HG03442 (cell line): ENCODE measurements at regions not wholly inside any gene's neighbourhood (a gene's known extent, or its start where the extent isn't known, plus 50 kb on each side); places are given as distances from the start of the nearest gene placed in this dataset.
"Not testable (repeated sequence)": the region's sequence is repeated elsewhere in the genome, so short reads cannot be mapped to it uniquely, and the experiment has no call there.

Source experiments
- ATAC-seq: cut with Tn5 transposase; IDR thresholded peaks from one replicate; pipeline ENCODE4 v1.9.1; 2021; ENCODE audit warnings: mild to moderate bottlenecking, moderate library complexity; ENCODE audit not compliant: unreplicated experiment

- no peak for ATAC-seq
These were observed 147.4 kb downstream of the ABHD5 start for GRCh38 chr3:43838009-43838758.

DNA sequence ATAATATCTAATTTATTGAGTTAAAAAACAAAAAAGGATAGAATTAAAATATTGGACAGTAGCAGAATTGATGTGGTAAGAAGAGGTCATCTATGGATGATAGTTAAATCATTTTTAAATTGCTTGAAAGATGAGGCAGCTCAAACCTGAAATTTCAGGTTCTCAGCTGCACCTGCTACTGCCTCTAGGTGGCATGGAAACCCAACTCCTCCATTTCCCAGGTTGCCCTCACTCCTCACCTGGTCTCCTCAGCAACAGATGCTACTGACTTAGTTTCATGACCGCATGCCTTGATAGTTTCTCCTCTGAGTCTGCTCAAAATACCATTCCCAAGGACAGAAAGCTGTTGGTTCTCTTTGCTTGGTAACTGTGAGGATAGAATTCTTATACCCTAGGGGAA is 148.1 kb downstream of the ABHD5 start:
- no peak for ATAC-seq

DNA sequence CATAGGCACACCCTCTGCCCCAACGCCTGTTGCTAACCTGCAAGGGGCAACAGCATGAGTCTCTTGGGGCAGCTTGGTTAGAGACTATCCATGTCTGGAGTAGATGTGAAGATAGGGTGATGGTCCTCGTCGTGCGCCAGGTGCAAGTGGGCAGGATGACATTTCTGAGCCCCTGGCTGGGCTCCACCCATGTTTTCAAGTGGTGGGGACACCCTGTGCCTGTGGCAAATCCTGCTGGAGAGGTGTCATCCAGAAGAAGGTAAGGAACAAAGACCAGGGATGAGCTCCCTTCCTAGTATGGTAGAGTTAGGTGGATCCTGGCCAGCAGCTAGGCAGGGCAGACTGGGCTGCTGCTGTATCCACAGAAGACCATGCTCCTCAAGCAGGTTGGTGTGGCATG is 152.6 kb downstream of the ABHD5 start:
- ATAC-seq, result no peak

GRCh38 chr3:43844757-43845156 is 154.0 kb downstream of the ABHD5 start:
- ATAC-seq, result no peak

GRCh38 chr3:43845553-43845952 is 154.8 kb downstream of the ABHD5 start:
- ATAC-seq, result not testable (repeated sequence)

GRCh38 chr3:43852066-43852465 is 161.3 kb downstream of the ABHD5 start:
- ATAC-seq, result no peak

DNA sequence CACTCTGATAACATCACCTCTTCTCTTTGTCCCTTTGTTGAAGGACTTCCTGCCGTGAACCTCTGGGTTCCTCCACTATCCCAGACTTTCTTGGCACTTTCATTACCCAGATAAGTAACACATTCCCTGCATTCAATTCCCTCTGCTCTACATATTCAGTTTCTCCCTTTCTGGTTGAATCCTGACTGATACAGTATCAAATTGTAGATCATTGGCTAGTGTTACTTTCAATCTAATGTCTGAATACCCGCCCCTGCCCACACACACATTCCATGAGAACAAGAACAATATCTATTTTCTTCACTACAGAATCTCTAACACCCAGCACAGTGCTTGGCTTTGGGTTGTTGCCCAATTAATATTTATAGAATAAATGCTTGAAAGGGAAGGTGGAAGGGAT is 163.5 kb downstream of the ABHD5 start:
- ATAC-seq, result no peak

DNA sequence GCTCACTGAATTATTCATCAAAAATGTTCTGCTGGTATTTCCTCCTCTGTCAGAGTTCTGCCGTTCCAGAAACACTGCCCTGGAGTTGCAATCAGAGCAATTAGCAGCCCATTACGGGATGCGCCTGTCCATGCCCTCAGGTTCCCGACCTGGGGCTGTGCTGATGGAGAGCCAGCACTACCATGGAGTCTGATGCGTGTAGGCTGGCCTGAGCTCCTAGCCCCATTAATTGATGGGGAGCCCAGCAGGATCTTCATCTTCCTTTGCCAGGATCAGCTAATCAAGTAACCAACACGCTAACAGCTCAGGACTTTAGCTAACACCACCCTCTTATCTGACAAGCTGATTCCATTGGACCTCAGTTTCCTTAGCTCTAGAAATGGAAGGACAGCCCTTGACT is 164.2 kb downstream of the ABHD5 start:
- ATAC-seq, result no peak

- no peak for ATAC-seq
These were observed 165.0 kb downstream of the ABHD5 start for GRCh38 chr3:43855674-43856299.

- ATAC-seq, result no peak
These were observed 165.6 kb downstream of the ABHD5 start for GRCh38 chr3:43856351-43856750.

- no peak for ATAC-seq
These were observed 166.0 kb downstream of the ABHD5 start for GRCh38 chr3:43856761-43857160.

DNA sequence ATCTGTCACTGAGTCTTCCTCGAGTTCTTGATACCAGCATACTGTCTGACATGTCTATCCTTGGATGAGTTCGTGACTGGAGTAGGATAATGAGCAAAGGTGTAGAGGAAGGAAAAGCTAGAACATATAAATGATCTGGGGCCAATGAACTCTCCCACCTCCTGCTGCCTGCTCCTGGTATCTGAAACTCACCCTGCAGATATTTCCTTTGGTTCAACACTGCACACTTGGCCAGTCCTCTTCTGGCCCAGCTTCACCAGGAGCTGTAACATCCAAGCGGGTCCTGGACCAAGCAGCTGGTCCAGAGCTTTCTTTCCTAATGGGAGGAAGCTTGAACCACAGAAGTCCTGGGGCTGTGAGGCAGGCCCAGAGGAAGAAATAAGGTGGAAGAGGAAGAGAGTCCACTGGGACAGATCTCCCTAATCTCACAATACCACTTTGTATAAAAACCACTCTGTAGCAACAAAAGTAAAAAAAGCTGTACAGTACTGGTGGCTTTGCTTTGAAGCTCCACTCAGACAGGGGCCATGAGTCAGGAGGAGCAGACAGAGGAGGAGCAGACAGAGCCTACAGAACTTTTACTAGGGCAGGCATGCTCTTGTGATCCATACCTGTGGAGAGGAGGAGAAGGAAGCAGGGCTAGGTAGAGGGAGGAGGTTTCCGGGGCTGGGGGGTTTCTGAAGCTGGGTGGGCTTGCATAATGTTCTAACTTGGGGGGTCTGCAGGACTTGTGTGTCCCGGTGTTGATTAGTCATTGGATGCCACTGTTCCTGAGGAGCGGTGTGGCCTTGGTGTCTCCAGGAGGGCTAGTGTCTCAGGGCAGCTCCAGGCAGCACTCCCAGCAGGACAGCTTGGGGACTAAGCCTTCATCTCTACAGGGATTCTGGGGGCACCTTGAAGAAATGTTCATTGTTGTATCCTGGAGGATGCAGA is 166.9 kb downstream of the ABHD5 start:
- no peak for ATAC-seq

- no peak for ATAC-seq
These were observed 167.6 kb downstream of the ABHD5 start for GRCh38 chr3:43858294-43858701.

GRCh38 chr3:43859766-43860165 is 169.0 kb downstream of the ABHD5 start:
- ATAC-seq, result no peak

GRCh38 chr3:43861635-43862034 is 170.9 kb downstream of the ABHD5 start:
- no peak for ATAC-seq

GRCh38 chr3:43862470-43862869 is 171.7 kb downstream of the ABHD5 start:
- no peak for ATAC-seq

- no peak for ATAC-seq
These were observed 172.5 kb downstream of the ABHD5 start for GRCh38 chr3:43862992-43863805.

- ATAC-seq, result no peak
These were observed 173.5 kb downstream of the ABHD5 start for GRCh38 chr3:43863966-43864933.

- ATAC-seq, result no peak
These were observed 174.6 kb downstream of the ABHD5 start for GRCh38 chr3:43865351-43865750.
